Keratinocyte (primary cell): ENCODE measurements at regions not wholly inside any gene's neighbourhood (a gene's known extent, or its start where the extent isn't known, plus 50 kb on each side); places are given as distances from the start of the nearest gene placed in this dataset.

ENCODE experiments used
- DNase-seq: peaks from one replicate; pipeline ENCODE4 v3.0.0-alpha.2; 2011; ENCODE audit warnings: low read depth, missing footprints, low spot score
- FAIRE-seq: peaks from 2 replicates; lab custom pipeline; 2011; peaks lifted over from hg19 to GRCh38; lab: Jason Lieb, UNC
- H2AFZ ChIP-seq: 2 replicates; pipeline ENCODE4 v1.6.0; 2012; ENCODE audit warnings: low read length, control low read depth, inconsistent platforms; ENCODE audit not compliant: control insufficient read depth
- H3K27ac ChIP-seq: 2 replicates; pipeline ENCODE4 v1.5.1; 2011; ENCODE audit warnings: low read length; ENCODE audit not compliant: control insufficient read depth, insufficient read depth
- H3K27me3 ChIP-seq: 3 replicates; pipeline ENCODE4 v1.6.0; 2011; ENCODE audit warnings: low read length; ENCODE audit not compliant: control insufficient read depth, insufficient read depth; ENCODE audit errors: extremely low read depth
- H3K36me3 ChIP-seq, 2 experiments: 2 replicates in 1 of 2; 3 replicates in 1 of 2; pipeline ENCODE4 v1.5.1; 2011; ENCODE audit warnings: low read length in 2 of 2, mild to moderate bottlenecking in 1 of 2; ENCODE audit not compliant: control insufficient read depth in 2 of 2, insufficient read depth in 2 of 2; ENCODE audit errors: extremely low read depth in 1 of 2
- H3K4me1 ChIP-seq: 3 replicates; pipeline ENCODE4 v1.5.1; 2011; ENCODE audit warnings: low read length; ENCODE audit not compliant: control insufficient read depth, insufficient read depth; ENCODE audit errors: extremely low read depth
- H3K4me2 ChIP-seq: 3 replicates; pipeline ENCODE4 v1.6.0; 2011; ENCODE audit warnings: low read depth, low read length; ENCODE audit not compliant: control insufficient read depth, insufficient read depth; ENCODE audit errors: extremely low read depth
- H3K4me3 ChIP-seq, 3 experiments: fragments of 200-600 bp in 1 of 3; sonication (generic) in 1 of 3; 2 replicates in 2 of 3; 3 replicates in 1 of 3; pipeline ENCODE4 v1.5.1; 2011 to 2016; ENCODE audit warnings: low read length in 3 of 3, mild to moderate bottlenecking in 3 of 3, control low read depth in 2 of 3, inconsistent platforms in 1 of 3, low read depth in 1 of 3, mixed read lengths in 1 of 3, mixed run types in 1 of 3, moderate library complexity in 1 of 3; ENCODE audit not compliant: control insufficient read depth in 2 of 3, insufficient read depth in 2 of 3; ENCODE audit errors: extremely low read depth in 1 of 3
- H3K79me2 ChIP-seq: 2 replicates; pipeline ENCODE4 v1.6.0; 2012; ENCODE audit warnings: low read length; ENCODE audit not compliant: control insufficient read depth, insufficient read depth
- H3K9ac ChIP-seq: 3 replicates; pipeline ENCODE4 v1.6.0; 2011; ENCODE audit warnings: low read length; ENCODE audit not compliant: control insufficient read depth, insufficient read depth; ENCODE audit errors: extremely low read depth
- H3K9me1 ChIP-seq: 3 replicates; pipeline ENCODE4 v1.6.0; 2011; ENCODE audit warnings: low read length; ENCODE audit not compliant: control insufficient read depth, insufficient read depth; ENCODE audit errors: extremely low read depth
- H3K9me3 ChIP-seq: 2 replicates; pipeline ENCODE4 v1.5.1; 2012; ENCODE audit warnings: low read depth, low read length; ENCODE audit not compliant: control insufficient read depth
- H4K20me1 ChIP-seq: 3 replicates; pipeline ENCODE4 v1.6.0; 2011; ENCODE audit warnings: low read length; ENCODE audit not compliant: control insufficient read depth, insufficient read depth; ENCODE audit errors: extremely low read depth
- CTCF ChIP-seq, 3 experiments: IDR thresholded peaks in 1 of 3; conservative IDR thresholded peaks in 1 of 3; optimal IDR thresholded peaks in 1 of 3; 2 replicates in 2 of 3; 3 replicates in 1 of 3; pipeline versions ENCODE3 to v1.5.1; 2011; ENCODE audit warnings: low read length in 3 of 3, mild to moderate bottlenecking in 3 of 3, moderate library complexity in 2 of 3, control low read depth in 1 of 3, inconsistent platforms in 1 of 3; ENCODE audit not compliant: insufficient read depth in 2 of 3; ENCODE audit errors: extremely low read depth in 1 of 3
- EZH2 ChIP-seq: IDR thresholded peaks from one replicate; pipeline ENCODE4 v1.6.1; 2012; ENCODE audit warnings: inconsistent platforms, mild to moderate bottlenecking, low read length, moderate library complexity
- dilution Hi-C: fragments of 300-500 bp; cut with MboI; formaldehyde crosslinking; loops from one replicate; pipeline ENCODE4 v1.7.0; 2020; ENCODE audit warnings: low sequenced_read_pairs; ENCODE audit not compliant: extremely low pct_ligation_motif_present

GRCh38 chr14:87109271-87109670 lies 883.7 kb downstream of the GALC start:
- Histone ChIP-seq H3K4me1 (peaks cover 3% of the 10 kb centered on the region), H3K4me2 (no peak overlapping the region), H3K9ac (no peak overlapping the region), H3K9me3 (no peaks in the 10 kb centered on the region), H3K27me3 (no peaks in the 10 kb centered on the region), H4K20me1 (no peaks in the 10 kb centered on the region), H2AFZ (no peak overlapping the region), H3K9me1 (no peaks in the 10 kb centered on the region), H3K36me3 (no peaks in the 10 kb centered on the region), H3K4me3 (no peak overlapping the region), H3K79me2 (no peaks in the 10 kb centered on the region), H3K27ac (no peak overlapping the region)
- DNase-seq (no peak), FAIRE-seq (peak; percentile 36)
- dilution Hi-C loops: no loop called here
- TF ChIP-seq EZH2 (no peak), CTCF (optimal IDR thresholded peaks at IDR 0.05 in 1 of 3, IDR thresholded peaks at IDR 0.05 in 1 of 3, conservative IDR thresholded peaks at IDR 0.05 in 1 of 3; ENCODE audit: extremely low read depth in 1 of 3, insufficient read depth in 2 of 3, low read length in 3 of 3) (no peak)

DNA sequence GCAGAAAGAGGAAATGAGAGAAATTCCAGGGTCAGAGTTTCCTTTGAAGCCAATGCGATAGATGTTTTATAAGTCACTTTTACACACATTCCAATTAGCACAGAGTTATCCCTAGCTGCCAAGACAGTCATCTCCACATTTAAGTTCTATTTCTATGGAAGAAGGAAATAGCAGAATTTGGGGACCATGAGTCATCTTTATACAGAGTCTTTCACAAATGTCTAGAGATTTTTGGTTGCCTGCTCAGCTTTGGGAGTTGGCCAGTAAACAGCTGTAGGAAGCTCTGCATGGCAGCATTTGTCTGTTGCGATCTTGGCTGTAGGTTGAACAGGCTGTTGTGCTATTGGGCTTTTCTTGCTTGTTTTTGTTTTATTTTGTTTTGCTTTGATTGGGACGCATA lies 884.3 kb downstream of the GALC start:
- Histone ChIP-seq H3K4me3 (no peak overlapping the region), H4K20me1 (no peaks in the 10 kb centered on the region), H3K27ac (no peak overlapping the region), H3K4me2 (no peak overlapping the region), H3K79me2 (no peaks in the 10 kb centered on the region), H3K9me1 (no peaks in the 10 kb centered on the region), H3K27me3 (no peaks in the 10 kb centered on the region), H3K36me3 (no peaks in the 10 kb centered on the region), H3K4me1 (peaks cover 3% of the 10 kb centered on the region), H3K9me3 (no peaks in the 10 kb centered on the region), H2AFZ (no peak overlapping the region), H3K9ac (no peak overlapping the region)
- dilution Hi-C loops: no loop called here
- FAIRE-seq (peak; percentile 64), DNase-seq (peak; percentile 1)
- TF ChIP-seq CTCF (optimal IDR thresholded peaks at IDR 0.05 in 1 of 3, IDR thresholded peaks at IDR 0.05 in 1 of 3, conservative IDR thresholded peaks at IDR 0.05 in 1 of 3; ENCODE audit: extremely low read depth in 1 of 3, insufficient read depth in 2 of 3, low read length in 3 of 3) (no peak), EZH2 (no peak)
